IMR-90 (cell line): ENCODE measurements at regions not wholly inside any gene's neighbourhood (a gene's known extent, or its start where the extent isn't known, plus 50 kb on each side); places are given as distances from the start of the nearest gene placed in this dataset.

Experiments used
- ATAC-seq: fragments of 200-7000 bp; cut with Tn5 transposase; 2 replicates; pipeline ENCODE4 v1.9.1; 2020; ENCODE audit warnings: low read depth, mild to moderate bottlenecking, moderate library complexity
- BruUV-seq: library from RNA; stranded (reverse); fragments of 400-500 nt; replicated peaks from 2 replicates; lab custom pipeline; 2021; lab: Mats Ljungman, UMichigan
- CTCF ChIA-PET: fragments of 300-600 bp; formaldehyde crosslinking; extraction: SDS; loops from one replicate; lab custom pipeline; 2021; ENCODE audit warnings: antibody characterized with exemption; lab: Yijun Ruan, JAX
- POLR2A ChIA-PET: fragments of 300-600 bp; sonication (Branson Sonifier 250); formaldehyde crosslinking; loops from one replicate; lab custom pipeline; 2022; ENCODE audit warnings: antibody characterized with exemption; ENCODE audit not compliant: unreplicated experiment; lab: Charles Lee
- DNase-seq: peaks from one replicate; pipeline ENCODE4 v3.0.0; 2013
- H2AFZ ChIP-seq: replicated peaks from 2 replicates; pipeline ENCODE3; 2013; ENCODE audit warnings: low read length, mild to moderate bottlenecking; ENCODE audit not compliant: poor library complexity
- H2AK5ac ChIP-seq: 2 replicates; pipeline ENCODE4 v1.6.1; 2013; ENCODE audit warnings: low read depth, low read length, inconsistent platforms
- H2AK9ac ChIP-seq: replicated peaks from 2 replicates; pipeline ENCODE3; 2013; ENCODE audit warnings: mild to moderate bottlenecking, low read depth, low read length, moderate library complexity; ENCODE audit not compliant: poor library complexity
- H2BK120ac ChIP-seq: 2 replicates; pipeline ENCODE4 v1.6.1; 2013; ENCODE audit warnings: low read depth, low read length, inconsistent platforms
- H2BK15ac ChIP-seq: 3 replicates; pipeline ENCODE4 v1.6.1; 2013; ENCODE audit warnings: low read depth, low read length, inconsistent platforms
- H2BK20ac ChIP-seq: 2 replicates; pipeline ENCODE4 v1.6.1; 2013; ENCODE audit warnings: low read depth, mild to moderate bottlenecking, inconsistent platforms, low read length, moderate library complexity
- H2BK5ac ChIP-seq: 2 replicates; pipeline ENCODE4 v1.6.1; 2013; ENCODE audit warnings: mild to moderate bottlenecking, low read depth, low read length, inconsistent platforms; ENCODE audit not compliant: poor library complexity, severe bottlenecking
- H3K14ac ChIP-seq: replicated peaks from 2 replicates; pipeline ENCODE4 v1.6.1; 2013; ENCODE audit warnings: low read depth, low read length, inconsistent platforms
- H3K18ac ChIP-seq: 2 replicates; pipeline ENCODE4 v1.6.1; 2013; ENCODE audit warnings: low read depth, low read length, control low read depth
- H3K23ac ChIP-seq: 2 replicates; pipeline ENCODE4 v1.6.1; 2013; ENCODE audit warnings: low read depth, low read length, inconsistent platforms
- H3K27ac ChIP-seq: 2 replicates; pipeline ENCODE4 v1.5.1; 2013; ENCODE audit warnings: mild to moderate bottlenecking, control low read depth, low read length; ENCODE audit not compliant: insufficient read depth
- H3K27me3 ChIP-seq: 2 replicates; pipeline ENCODE4 v1.6.1; 2013; ENCODE audit warnings: low read length; ENCODE audit not compliant: control insufficient read depth, insufficient read depth
- H3K36me3 ChIP-seq: 2 replicates; pipeline ENCODE4 v1.6.1; 2013; ENCODE audit warnings: low read length, mixed read lengths; ENCODE audit not compliant: control insufficient read depth, insufficient read depth
- H3K4ac ChIP-seq: 2 replicates; pipeline ENCODE4 v1.6.1; 2013; ENCODE audit warnings: low read depth, low read length, inconsistent platforms
- H3K4me1 ChIP-seq: 2 replicates; pipeline ENCODE4 v1.6.1; 2013; ENCODE audit warnings: low read length, mixed read lengths; ENCODE audit not compliant: control insufficient read depth, insufficient read depth
- H3K4me2 ChIP-seq: 2 replicates; pipeline ENCODE4 v1.6.1; 2013; ENCODE audit warnings: low read depth, mild to moderate bottlenecking, control low read depth, low read length, moderate library complexity
- H3K4me3 ChIP-seq: 2 replicates; pipeline ENCODE4 v1.5.1; 2013; ENCODE audit warnings: low read depth, mild to moderate bottlenecking, control low read depth, low read length, moderate library complexity; ENCODE audit not compliant: insufficient read depth
- H3K56ac ChIP-seq: 2 replicates; pipeline ENCODE4 v1.6.1; 2013; ENCODE audit warnings: low read length, inconsistent platforms; ENCODE audit not compliant: insufficient read depth; ENCODE audit errors: extremely low read depth
- H3K79me1 ChIP-seq, 2 experiments: 2 replicates each; pipeline ENCODE4 v1.6.1; 2013; ENCODE audit warnings: low read length in 2 of 2, inconsistent platforms in 1 of 2, low read depth in 1 of 2
- H3K9ac ChIP-seq: 2 replicates; pipeline ENCODE4 v1.6.1; 2013; ENCODE audit warnings: low read depth, low read length, control low read depth
- H3K9me1 ChIP-seq: 2 replicates; pipeline ENCODE4 v1.6.1; 2013; ENCODE audit warnings: low read length, inconsistent platforms; ENCODE audit not compliant: insufficient read depth
- H3K9me3 ChIP-seq: 2 replicates; pipeline ENCODE4 v1.6.1; 2013; ENCODE audit warnings: low read length; ENCODE audit not compliant: control insufficient read depth, insufficient read depth
- H4K20me1 ChIP-seq: 2 replicates; pipeline ENCODE4 v1.6.1; 2013; ENCODE audit warnings: low read length, inconsistent platforms; ENCODE audit not compliant: insufficient read depth
- H4K5ac ChIP-seq: 2 replicates; pipeline ENCODE4 v1.6.1; 2013; ENCODE audit warnings: mild to moderate bottlenecking, low read depth, low read length, control low read depth
- H4K8ac ChIP-seq, 2 experiments: 2 replicates each; pipeline ENCODE4 v1.6.1; 2013; ENCODE audit warnings: low read depth in 2 of 2, low read length in 2 of 2, control low read depth in 1 of 2, inconsistent platforms in 1 of 2
- H4K91ac ChIP-seq: 2 replicates; pipeline ENCODE4 v1.6.1; 2013; ENCODE audit warnings: low read depth, low read length, inconsistent platforms; ENCODE audit not compliant: insufficient read depth
- BHLHE40 ChIP-seq: fragments of 150-350 bp; IDR thresholded peaks from 2 replicates; pipeline ENCODE4 v1.6.1; 2016; ENCODE audit warnings: mild to moderate bottlenecking, low read depth, low read length
- CHD1 ChIP-seq: IDR thresholded peaks from 2 replicates; pipeline ENCODE4 v1.6.1; 2012; ENCODE audit warnings: low read depth, low read length, improper control_type of control experiment
- FOS ChIP-seq: fragments of 150-350 bp; IDR thresholded peaks from 2 replicates; pipeline ENCODE4 v1.6.1; 2016; ENCODE audit warnings: low read depth, low read length
- MAFK ChIP-seq: IDR thresholded peaks from 2 replicates; pipeline ENCODE4 v1.6.1; 2012; ENCODE audit warnings: low read depth, low read length, improper control_type of control experiment
- MAZ ChIP-seq: IDR thresholded peaks from 2 replicates; pipeline ENCODE4 v1.6.1; 2012; ENCODE audit warnings: low read depth, mild to moderate bottlenecking, low read length, improper control_type of control experiment, moderate library complexity, borderline replicate concordance
- MXI1 ChIP-seq: IDR thresholded peaks from 2 replicates; pipeline ENCODE4 v1.6.1; 2012; ENCODE audit warnings: low read depth, mild to moderate bottlenecking, low read length, moderate library complexity, borderline replicate concordance
- NFE2L2 ChIP-seq: fragments of 150-350 bp; IDR thresholded peaks from 2 replicates; pipeline ENCODE4 v1.6.1; 2016; ENCODE audit warnings: low read depth, mild to moderate bottlenecking, low read length
- POLR2A ChIP-seq: IDR thresholded peaks from 2 replicates; pipeline ENCODE4 v1.6.1; 2012; ENCODE audit warnings: mild to moderate bottlenecking, low read depth, low read length
- RAD21 ChIP-seq: IDR thresholded peaks from 2 replicates; pipeline ENCODE4 v1.6.1; 2012; ENCODE audit warnings: low read length, improper control_type of control experiment
- RCOR1 ChIP-seq: IDR thresholded peaks from 2 replicates; pipeline ENCODE4 v1.6.1; 2012; ENCODE audit warnings: mild to moderate bottlenecking, low read length, improper control_type of control experiment; ENCODE audit not compliant: insufficient replicate concordance
- RFX5 ChIP-seq: IDR thresholded peaks from 2 replicates; pipeline ENCODE4 v1.8.0; 2012; ENCODE audit warnings: low read depth, mild to moderate bottlenecking, low read length, moderate library complexity
- SMC3 ChIP-seq: fragments of 150-350 bp; IDR thresholded peaks from 2 replicates; pipeline ENCODE4 v1.6.1; 2016; ENCODE audit warnings: low read depth, mild to moderate bottlenecking, antibody characterized with exemption, low read length, moderate library complexity
- WGBS, 2 experiments: methylation state at CpG; one replicate each; pipeline versions ENCODE4 v1.1.5 to v1.1.7; 2013; ENCODE audit warnings: missing lambda C conversion rate in 2 of 2; ENCODE audit not compliant: insufficient read length in 1 of 2; ENCODE audit errors: extremely low coverage in 2 of 2; 5-methylcytosine and 5-hydroxymethylcytosine counted together
- dilution Hi-C: fragments of 300-500 bp; cut with HindIII; formaldehyde crosslinking; loops from one replicate; pipeline ENCODE4 v1.14.3; 2018; ENCODE audit warnings: low sequenced_read_pairs; ENCODE audit not compliant: unreplicated experiment
- in situ Hi-C: fragments of 300-500 bp; cut with MboI; formaldehyde crosslinking; loops from 3 replicates; pipeline ENCODE4 v1.14.3; 2019; ENCODE audit warnings: low sequenced_read_pairs, inconsistent platforms, mixed read lengths
- intact Hi-C: fragments of 100-400 bp; cut with micrococcal nuclease; formaldehyde crosslinking; loops from 2 replicates; pipeline ENCODE4 v1.10.0; 2022
- TF ChIP-seq, protein P1 (sequence below): fragments of 150-350 bp; IDR thresholded peaks from 2 replicates; pipeline ENCODE4 v1.6.1; 2017; ENCODE audit warnings: mild to moderate bottlenecking, antibody characterized with exemption, low read length, low read depth
- TF ChIP-seq, protein P2 (sequence below): fragments of 150-350 bp; IDR thresholded peaks from 2 replicates; pipeline ENCODE4 v1.6.1; 2016; ENCODE audit warnings: low read depth, mild to moderate bottlenecking, low read length, moderate library complexity, borderline replicate concordance

GRCh38 chr6:43911354-43912115, 141.5 kb downstream of the VEGFA start:
- peaks cover 3% of the 10 kb centered on the region; the same call in 1 of the 2 replicates for H3K27me3 ChIP-seq
- peak overlapping the region; percentile 31 to 87; a peak in 3 of 4 replicates for H4K8ac ChIP-seq
- in situ Hi-C loops = no loop called here
- ATAC-seq (no peak), DNase-seq (peak; percentile 16)
- no peaks in the 10 kb centered on the region for H4K20me1 ChIP-seq
- peak overlapping the region; percentile 49 for H2AFZ ChIP-seq
- no peak overlapping the region for H3K4me3 ChIP-seq
- no peaks in the 10 kb centered on the region for H3K79me1 ChIP-seq
- peak overlapping the region; percentile 91 for H2BK20ac ChIP-seq
- ChIA-PET CTCF (no interaction called here), POLR2A (no interaction called here)
- peak overlapping the region; percentile 97 for H4K91ac ChIP-seq
- no peaks in the 10 kb centered on the region for H3K36me3 ChIP-seq
- no peak overlapping the region for H2BK5ac ChIP-seq
- H3K18ac ChIP-seq = peak overlapping the region; percentile 53; the same call in 1 of the 2 replicates
- peak overlapping the region; percentile 5 for H3K9ac ChIP-seq
- H3K27ac ChIP-seq = peak overlapping the region; percentile 34; the same call in 1 of the 2 replicates
- intact Hi-C loops = no loop called here
- H3K9me3 ChIP-seq = no peaks in the 10 kb centered on the region
- 50% methylated on average over 6 of the region's 8 CpGs; no CpG with 5 or more reads in 1 of the 2 experiments for WGBS, 2 experiments
- H3K4ac ChIP-seq = peak overlapping the region; percentile 97
- H3K56ac ChIP-seq = peak overlapping the region; percentile 33; the same call in 1 of the 2 replicates
- peak overlapping the region; percentile 89 for H2BK120ac ChIP-seq
- dilution Hi-C loops = no loop called here
- H3K14ac ChIP-seq = peak overlapping the region; percentile 93
- H3K23ac ChIP-seq = peak overlapping the region; percentile 84
- peaks cover 7% of the 10 kb centered on the region; the same call in 1 of the 2 replicates for H3K9me1 ChIP-seq
- peaks cover 16% of the 10 kb centered on the region for H3K4me1 ChIP-seq
- H3K4me2 ChIP-seq = no peak overlapping the region; the same call in 1 of the 2 replicates
- H4K5ac ChIP-seq = peak overlapping the region; percentile 35
- H2BK15ac ChIP-seq = peak overlapping the region; percentile 77; the same call in 2 of the 3 replicates
- peak overlapping the region; percentile 85 for H2AK9ac ChIP-seq
- BruUV-seq = no TSS peak
- peak overlapping the region; percentile 70; the same call in 1 of the 2 replicates for H2AK5ac ChIP-seq
- TF ChIP-seq, protein P1, sequence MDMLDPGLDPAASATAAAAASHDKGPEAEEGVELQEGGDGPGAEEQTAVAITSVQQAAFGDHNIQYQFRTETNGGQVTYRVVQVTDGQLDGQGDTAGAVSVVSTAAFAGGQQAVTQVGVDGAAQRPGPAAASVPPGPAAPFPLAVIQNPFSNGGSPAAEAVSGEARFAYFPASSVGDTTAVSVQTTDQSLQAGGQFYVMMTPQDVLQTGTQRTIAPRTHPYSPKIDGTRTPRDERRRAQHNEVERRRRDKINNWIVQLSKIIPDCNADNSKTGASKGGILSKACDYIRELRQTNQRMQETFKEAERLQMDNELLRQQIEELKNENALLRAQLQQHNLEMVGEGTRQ = no peak
- TF ChIP-seq MAZ = no peak
- no peak for TF ChIP-seq SMC3
- TF ChIP-seq, protein P2, sequence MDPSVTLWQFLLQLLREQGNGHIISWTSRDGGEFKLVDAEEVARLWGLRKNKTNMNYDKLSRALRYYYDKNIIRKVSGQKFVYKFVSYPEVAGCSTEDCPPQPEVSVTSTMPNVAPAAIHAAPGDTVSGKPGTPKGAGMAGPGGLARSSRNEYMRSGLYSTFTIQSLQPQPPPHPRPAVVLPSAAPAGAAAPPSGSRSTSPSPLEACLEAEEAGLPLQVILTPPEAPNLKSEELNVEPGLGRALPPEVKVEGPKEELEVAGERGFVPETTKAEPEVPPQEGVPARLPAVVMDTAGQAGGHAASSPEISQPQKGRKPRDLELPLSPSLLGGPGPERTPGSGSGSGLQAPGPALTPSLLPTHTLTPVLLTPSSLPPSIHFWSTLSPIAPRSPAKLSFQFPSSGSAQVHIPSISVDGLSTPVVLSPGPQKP = no peak
- TF ChIP-seq RCOR1 = no peak
- TF ChIP-seq POLR2A = no peak
- no peak for TF ChIP-seq MXI1
- TF ChIP-seq RAD21 = no peak
- TF ChIP-seq NFE2L2 = no peak
- no peak for TF ChIP-seq MAFK
- TF ChIP-seq RFX5 = no peak
- no peak for TF ChIP-seq CHD1
- TF ChIP-seq BHLHE40 = no peak
- TF ChIP-seq FOS = no peak
